GM18868 (cell line): ENCODE measurements at regions not wholly inside any gene's neighbourhood (a gene's known extent, or its start where the extent isn't known, plus 50 kb on each side); places are given as distances from the start of the nearest gene placed in this dataset.
"Not testable (repeated sequence)": the region's sequence is repeated elsewhere in the genome, so short reads cannot be mapped to it uniquely, and the experiment has no call there.

Experiments used
- ATAC-seq: cut with Tn5 transposase; IDR thresholded peaks from one replicate; pipeline ENCODE4 v1.9.1; 2021; ENCODE audit warnings: mild to moderate bottlenecking, moderate library complexity; ENCODE audit not compliant: unreplicated experiment

DNA sequence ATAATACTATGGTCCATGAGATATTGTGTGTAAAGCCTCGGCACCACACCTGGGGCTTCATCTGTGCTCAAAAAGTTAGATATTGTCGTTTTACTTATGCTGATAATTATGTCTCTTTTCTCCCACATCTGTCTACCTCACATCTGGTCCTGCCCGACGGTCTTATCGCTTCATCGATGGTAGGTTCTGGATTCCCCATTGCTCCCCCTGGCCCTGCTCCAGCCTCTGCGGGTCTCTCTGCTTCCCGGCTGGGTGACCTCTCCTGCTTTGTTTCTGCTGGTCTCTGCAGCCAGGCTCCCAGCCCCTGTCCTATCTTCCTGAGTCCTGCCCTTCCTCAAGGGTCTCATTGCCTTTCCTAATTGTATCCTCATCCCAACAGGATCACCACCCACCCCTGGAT is 294.2 kb downstream of the NDUFA10 start:
- no peak for ATAC-seq

DNA sequence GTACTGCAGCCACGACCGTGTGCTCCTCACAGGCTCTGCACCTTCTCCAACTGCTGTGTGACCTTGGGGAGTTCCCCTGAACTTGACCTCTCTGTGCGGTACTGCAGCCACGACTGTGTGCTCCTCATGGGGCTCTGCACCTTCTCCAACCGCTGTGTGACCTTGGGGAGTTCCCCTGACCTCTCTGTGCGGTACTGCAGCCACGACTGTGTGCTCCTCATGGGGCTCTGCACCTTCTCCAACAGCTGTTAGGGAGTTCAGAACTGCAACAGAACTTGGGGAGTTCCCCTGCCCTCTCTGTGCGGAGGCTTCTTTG is 294.6 kb downstream of the NDUFA10 start:
- not testable (repeated sequence) for ATAC-seq

DNA sequence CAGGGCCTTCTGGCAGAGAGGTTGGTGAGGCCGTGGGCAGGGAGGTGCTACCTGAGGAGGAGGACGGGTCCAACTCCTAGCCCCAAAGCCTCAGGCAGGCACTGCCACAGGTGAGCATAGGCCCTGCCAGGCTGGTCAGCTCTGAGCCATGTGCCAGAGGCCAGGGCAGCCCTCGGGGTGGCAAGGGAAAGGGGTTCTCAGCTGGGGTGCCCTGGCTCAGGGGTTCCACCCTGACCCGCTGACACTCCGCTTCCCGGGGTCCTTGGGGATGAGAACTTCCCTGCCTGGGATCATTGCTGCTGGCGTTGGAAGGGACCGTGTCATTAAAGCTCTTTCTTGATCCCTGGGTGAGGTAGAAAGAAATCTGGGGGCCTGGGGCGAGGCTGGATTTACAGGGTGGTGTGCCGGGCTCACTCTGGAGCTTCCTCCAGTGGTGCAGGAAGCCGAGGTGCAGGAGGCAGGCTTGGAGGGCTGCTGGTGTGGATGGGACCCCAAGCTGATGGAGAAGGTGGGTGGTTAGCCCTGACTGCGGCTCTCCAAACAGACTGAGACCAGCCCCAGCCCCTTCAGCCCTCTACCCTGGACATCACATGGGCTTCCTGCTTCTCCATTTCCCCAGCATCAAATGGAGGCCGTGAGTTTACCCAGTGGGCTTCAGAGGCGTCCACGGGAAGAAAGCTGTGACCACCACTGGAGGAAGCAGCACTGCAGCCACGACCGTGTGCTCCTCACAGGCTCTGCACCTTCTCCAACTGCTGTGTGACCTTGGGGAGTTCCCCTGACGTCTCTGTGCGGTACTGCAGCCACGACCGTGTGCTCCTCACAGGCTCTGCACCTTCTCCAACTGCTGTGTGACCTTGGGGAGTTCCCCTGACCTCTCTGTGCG is 295.2 kb downstream of the NDUFA10 start:
- no peak for ATAC-seq

GRCh38 chr2:239729151-239729550 is 296.0 kb downstream of the NDUFA10 start:
- ATAC-seq, result no peak

DNA sequence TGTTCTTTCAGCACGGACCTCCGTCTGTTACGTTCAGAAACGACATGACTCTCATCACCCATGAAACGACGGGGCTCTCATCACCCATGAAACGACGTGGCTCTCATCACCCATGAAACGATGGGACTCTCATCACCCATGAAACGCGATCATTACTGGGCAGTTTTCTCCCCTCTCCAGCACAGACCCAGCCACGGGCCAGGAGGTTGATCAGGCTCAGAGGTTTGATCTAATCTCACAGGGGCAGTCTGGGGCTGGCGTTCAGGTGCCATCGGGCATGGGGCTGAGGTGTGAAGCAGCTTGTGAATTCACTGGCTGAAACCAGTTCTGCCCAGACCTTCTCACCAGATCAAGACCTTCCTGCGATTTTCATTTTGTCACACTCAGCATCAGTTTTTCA is 296.4 kb downstream of the NDUFA10 start:
- no peak for ATAC-seq

- ATAC-seq, result no peak
Observed at GRCh38 chr2:239727776-239728600, 297.2 kb downstream of the NDUFA10 start.

DNA sequence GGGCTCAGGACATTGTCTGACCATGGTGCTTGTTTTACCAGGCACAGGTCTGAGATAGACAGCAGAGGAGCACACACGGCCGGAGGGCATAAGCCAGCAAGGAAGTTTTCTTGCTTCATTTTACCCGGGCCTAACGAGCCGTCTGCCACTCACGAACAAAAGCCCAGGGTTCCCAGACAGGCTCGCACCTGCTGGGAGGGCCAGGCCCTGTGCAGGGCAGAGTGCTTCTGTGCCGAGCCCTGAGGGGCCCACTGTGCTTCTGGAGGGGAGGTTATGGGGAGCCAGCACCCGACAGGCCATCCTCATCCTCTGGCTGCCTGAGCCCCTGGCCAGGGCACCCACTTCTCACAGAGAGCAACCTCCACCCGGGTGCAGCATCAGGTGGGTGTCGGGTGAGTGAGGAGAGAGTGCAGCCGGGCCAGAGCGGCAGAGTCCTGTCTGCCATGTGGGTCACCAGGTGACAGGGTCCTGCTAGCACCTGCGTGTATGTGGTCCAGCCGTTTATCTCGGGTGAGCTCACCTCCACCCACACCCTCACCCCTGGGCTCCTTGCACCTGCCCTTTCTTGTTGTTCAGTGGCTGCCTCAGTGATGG is 297.9 kb downstream of the NDUFA10 start:
- ATAC-seq, result no peak

GRCh38 chr2:239726631-239727181 is 298.4 kb downstream of the NDUFA10 start:
- no peak for ATAC-seq

- no peak for ATAC-seq
Observed at GRCh38 chr2:239726091-239726591, 299.0 kb downstream of the NDUFA10 start.

GRCh38 chr2:239725551-239725890 is 299.6 kb downstream of the NDUFA10 start:
- ATAC-seq, result no peak

DNA sequence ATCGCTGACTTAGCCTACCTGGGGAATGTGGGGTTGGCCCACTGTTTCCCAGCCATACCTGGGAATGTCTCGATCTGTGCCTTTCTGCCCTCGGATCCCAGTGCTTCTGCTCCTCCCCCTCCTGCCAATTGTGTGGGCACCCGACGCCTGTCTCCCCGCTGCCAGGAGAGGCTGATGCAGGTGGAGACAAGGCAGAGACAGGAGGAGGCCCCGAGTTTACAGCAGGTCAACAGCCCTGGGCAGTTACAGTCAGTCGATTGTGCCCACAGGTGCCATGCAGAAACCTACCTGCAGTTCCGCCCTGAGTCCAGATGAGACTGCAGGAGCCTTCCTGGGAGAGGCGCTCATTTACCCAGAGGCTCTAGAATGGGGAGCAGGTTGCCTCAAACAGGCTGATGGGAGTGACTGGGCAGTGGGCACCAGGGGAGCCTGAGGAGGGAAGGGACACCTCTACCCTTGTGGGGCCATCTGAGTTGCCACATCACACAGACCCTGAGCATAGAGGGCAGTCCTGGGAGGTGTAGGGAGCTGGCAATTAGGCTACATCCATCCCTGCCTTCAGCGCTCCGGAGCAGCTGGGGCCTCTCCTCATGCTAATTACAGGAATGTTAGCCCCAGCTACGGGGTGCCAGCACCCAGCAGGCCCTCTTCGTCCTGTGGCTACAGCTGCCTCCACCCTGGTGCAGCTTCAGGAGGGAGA is 300.1 kb downstream of the NDUFA10 start:
- ATAC-seq, result no peak

GRCh38 chr2:239724194-239724849 is 300.8 kb downstream of the NDUFA10 start:
- no peak for ATAC-seq

DNA sequence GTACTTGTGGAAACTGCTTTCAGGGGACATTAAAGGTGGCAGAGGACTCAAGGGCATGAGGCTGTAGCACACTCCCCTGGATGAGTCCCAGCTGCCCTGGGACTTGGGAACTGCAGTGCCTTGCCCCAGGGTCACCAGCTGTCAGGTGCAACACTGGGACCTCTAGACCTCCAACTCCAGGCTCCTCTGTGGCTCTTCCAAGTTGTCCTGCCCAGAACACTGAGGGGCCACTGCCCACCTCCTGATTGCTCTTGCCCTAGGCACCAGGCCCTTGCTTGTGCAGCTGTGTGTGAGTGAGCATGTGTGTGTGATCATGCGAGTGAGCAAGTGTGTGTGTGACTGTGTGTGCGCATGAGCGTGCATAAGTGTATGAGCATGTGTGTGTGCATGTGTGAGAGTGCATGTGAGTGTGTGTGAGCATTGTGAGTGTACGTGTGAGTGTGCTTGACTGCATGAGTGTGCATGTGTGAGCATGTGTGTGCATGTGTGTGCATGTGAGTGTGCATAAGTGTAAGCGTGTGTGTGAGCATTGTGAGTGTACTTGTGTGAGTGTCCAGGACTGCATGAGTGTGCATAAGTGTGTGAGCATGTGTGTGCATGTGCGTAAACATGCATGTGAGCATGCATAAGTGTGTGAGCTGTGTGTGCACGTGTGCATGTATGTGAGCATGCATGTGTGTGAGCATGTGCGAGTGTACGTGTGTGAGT is 301.5 kb downstream of the NDUFA10 start:
- no peak for ATAC-seq

- no peak for ATAC-seq
Observed at GRCh38 chr2:239722760-239723470, 302.2 kb downstream of the NDUFA10 start.

DNA sequence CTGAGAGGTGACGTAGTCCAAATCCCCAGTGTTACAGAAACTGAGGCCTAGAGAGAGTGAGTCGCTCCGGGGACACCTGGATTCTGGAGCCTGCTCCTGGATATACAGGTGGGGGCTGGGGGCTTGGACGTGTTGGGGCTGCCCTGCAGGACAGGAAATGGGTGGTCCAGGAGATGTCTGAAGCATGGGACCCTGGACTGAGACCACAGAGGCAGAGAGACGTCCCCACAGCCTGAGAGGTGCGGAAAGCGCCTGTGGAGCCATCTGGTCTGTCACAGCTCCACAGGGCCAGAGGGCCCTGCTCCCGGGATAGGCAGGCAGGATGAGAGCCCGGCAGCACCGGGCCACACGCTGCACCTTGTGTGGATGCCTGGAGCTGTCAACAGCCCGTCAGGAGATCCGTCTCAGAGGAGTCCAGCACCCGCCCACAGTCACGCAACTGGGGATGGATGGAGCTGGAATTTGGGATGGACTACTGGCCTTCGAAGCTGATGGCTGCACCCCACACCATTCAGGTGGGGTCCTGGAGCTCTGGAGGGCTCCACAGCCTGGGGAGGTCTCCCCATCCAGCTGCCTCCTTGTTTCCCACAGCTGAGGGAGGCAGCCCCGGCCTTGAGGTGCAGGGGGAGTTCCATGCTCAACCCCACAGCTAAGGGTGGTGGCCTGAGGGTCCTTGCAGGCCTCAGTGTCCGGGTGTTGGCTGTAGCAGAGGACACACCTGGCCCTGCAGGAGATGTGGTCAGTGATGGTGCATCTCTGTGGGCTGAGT is 303.0 kb downstream of the NDUFA10 start:
- no peak for ATAC-seq

- no peak for ATAC-seq
Observed at GRCh38 chr2:239721531-239721930, 303.6 kb downstream of the NDUFA10 start.

DNA sequence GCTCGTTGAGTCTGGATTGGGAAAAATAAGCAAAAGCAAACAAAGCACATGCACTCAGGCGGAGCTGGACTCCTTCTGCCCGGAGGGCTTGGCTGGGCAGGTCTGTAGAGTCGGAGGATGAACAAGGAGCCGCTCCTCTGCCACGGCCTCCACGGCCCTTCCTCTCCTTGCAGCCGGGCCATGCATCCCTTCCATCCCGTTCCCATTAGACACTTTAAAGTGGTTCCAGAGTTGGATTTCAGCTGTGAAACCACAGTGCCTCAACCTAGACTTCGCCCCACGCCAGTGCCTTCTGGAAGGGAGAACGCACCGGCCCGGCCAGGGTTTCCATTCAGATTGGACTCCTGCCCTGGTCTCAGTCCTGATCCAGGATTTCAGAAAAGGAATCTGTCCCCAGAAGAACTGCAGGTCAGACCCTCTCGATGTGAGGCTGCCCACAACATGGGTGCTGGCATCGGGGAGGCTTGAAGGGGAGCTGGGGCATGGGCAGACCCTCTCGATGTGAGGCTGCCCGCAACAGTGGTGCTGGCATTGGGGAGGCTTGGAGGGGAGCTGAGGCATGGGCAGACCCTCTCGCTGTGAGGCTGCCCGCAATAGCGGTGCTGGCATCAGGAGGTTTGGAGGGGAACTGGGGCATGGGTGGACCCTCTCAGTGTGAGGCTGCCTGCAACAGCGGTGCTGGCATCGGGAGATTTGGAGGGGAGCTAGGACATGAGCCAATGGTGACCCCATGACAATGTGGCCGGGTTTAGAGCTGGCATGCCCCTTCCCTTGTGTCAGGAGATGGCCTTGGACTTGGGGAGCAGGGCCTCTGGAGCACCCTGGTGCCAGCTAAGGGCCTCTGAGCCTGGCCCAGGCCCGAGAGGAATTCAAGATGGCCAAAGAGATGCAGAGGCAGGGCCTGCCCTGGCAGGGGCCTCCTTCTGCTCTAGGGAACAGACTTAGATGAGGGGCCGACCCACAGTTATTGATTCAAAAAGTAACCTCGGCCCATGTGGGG is 304.5 kb downstream of the NDUFA10 start:
- ATAC-seq, result no peak
